ENCODE measurements at regions not wholly inside any gene's neighbourhood (a gene's known extent, or its start where the extent isn't known, plus 50 kb on each side); places are given as distances from the start of the nearest gene placed in this dataset.
"Not testable (repeated sequence)": the region's sequence is repeated elsewhere in the genome, so short reads cannot be mapped to it uniquely, and the experiment has no call there.

DNA sequence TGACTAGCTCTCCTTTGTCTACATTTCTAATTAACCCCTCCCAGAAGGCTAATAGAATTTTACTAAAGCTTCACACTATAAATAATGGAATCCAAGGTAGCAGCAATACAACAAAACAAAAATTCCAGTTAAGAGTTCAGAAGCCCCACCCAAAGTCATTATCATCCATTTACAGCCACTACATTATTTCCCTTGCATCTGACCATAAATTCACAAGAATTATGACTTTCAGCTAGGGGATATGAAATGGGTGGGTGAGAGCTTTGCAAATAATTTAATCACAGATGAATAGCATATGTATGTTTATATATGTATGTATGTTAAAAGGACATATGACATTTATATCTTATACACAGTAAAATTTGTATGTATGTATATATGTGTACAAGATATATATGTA, 65.3 kb upstream of the PTGDR start:
- no peak for DNase-seq

DNA sequence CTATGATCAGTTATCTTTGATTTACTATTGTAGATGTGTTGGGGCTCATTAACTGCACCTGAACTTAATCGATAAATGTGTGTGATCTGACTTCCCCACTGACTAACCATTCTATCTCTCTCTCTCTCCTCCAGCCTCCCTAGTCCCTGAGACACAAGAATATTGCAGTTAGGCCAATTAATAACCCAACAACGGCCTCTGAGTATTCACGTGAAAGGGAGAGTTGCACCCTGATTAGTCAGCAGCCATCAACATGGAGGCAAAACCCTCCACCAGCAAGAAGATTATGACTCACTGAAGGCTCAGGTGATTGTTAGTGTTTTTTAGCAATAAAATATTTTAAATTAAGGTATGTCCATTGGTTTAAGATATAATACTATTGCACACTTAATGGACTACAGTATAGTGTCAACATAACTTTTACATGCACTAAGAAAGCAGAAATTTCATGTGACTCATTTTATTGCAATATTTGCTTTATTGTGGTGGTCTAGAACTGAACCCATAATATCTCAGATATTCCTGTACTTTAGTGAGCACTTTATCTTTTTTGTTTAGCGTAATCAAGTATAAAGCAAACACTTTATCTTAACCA, 77.1 kb upstream of the PTGDR start:
- no peak for DNase-seq

- peak; percentile 2 for DNase-seq
These were observed 78.2 kb upstream of the PTGDR start for GRCh38 chr14:52189325-52189724.

- no peak for DNase-seq
These were observed 79.1 kb upstream of the PTGDR start for GRCh38 chr14:52188381-52188780.

DNA sequence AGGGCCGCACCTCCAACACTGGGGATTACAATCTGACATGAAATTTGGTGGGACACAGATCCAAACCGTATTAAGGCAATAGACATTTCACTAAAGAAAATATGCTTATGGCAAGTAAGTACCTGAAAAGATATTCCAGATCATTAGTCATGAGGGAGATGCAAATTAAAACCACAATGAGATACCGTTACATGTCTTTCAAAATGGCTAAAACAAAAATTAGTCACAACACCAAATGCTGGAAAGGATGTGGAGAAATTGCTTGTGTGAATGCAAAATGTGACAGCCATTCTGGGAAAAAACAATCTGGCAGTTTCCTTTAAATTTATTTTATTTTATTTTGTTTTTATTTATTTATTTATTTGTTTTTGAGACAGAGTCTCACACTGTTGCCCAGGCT, 82.3 kb upstream of the PTGDR start:
- DNase-seq, result no peak

GRCh38 chr14:52182853-52183252, 84.6 kb upstream of the PTGDR start:
- DNase-seq, result no peak

GRCh38 chr14:52179141-52179790, 88.2 kb upstream of the PTGDR start:
- no peak for DNase-seq

- no peak for DNase-seq
These were observed 91.5 kb upstream of the PTGDR start for GRCh38 chr14:52175982-52176502.

- DNase-seq, result not testable (repeated sequence)
These were observed 95.6 kb upstream of the PTGDR start for GRCh38 chr14:52171932-52172331.

DNA sequence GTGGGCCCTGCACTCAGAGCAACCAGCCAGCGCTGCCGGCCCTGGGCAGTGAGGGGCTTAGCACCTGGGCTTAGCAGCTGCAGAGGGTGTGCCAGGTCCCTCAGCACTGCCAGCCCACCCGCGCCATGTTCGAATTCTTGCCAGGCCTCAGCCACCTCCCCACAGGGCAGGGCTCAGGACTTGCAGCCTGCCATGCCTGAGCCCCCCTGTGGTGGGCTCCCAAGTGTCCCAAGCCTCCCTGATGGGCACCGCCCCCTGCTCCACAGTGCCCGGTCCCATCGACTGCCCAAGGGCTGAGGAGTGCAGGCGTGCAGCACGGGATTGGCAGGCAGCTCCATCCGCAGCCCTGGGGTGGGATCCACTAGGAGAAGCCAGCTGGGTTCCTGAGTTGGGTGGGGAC, 98.0 kb upstream of the NID2 start:
- no peak for DNase-seq

GRCh38 chr14:52155651-52156213, 86.9 kb upstream of the NID2 start:
- no peak for DNase-seq

DNA sequence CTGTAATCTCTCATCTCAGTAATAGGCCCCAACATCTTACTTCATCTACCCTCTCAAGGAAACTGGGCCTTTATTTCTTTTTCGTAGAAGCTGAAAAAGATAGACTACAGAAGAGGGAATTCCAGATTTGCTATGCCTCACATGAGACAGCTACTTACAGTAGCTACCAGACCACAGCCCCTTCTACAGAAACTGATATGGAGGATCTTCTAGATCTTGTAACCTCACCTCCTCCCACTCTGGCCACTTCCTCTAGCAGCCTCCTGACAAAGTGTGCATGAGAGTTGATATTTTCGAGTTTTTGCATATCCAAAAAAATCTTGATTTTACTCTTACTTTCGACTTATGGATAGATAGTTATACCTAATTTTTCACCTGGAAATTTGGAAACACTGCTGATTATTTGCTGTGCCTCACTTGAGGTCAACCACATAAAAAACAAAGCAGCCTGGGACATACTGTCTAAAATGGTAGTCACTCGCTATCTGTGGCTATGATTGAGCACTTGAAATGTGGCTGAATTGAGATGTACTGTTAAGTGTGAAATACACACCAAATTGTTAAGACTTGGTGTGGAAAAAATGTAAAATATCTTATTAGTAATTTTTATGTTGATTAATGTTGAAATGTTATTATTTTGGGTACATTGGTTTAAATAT, 86.3 kb upstream of the NID2 start:
- DNase-seq, result no peak

- no peak for DNase-seq
These were observed 85.1 kb upstream of the NID2 start for GRCh38 chr14:52153939-52154338.

GRCh38 chr14:52150162-52150561, 81.3 kb upstream of the NID2 start:
- DNase-seq, result no peak

- no peak for DNase-seq
These were observed 79.5 kb upstream of the NID2 start for GRCh38 chr14:52148371-52148770.

- no peak for DNase-seq
These were observed 77.6 kb upstream of the NID2 start for GRCh38 chr14:52146504-52146903.

DNA sequence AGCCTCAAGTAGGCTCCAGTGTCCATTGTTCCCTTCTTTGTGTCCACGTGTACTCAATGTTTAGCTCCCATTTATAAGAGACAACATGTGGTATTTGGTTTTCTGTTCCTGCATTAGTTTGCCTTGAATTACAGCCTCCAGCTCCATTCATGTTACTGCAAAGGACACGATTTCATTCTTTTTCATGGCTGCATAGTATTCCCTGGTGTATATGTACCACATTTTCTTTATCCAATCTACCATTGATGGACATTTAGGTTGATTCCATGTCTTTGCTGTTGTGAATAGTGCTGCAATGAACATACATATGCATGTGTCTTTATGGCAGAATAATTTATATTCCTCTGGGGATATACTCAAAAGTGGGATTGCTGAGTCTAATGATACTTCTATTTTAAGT, 75.2 kb upstream of the NID2 start:
- not testable (repeated sequence) for DNase-seq

DNA sequence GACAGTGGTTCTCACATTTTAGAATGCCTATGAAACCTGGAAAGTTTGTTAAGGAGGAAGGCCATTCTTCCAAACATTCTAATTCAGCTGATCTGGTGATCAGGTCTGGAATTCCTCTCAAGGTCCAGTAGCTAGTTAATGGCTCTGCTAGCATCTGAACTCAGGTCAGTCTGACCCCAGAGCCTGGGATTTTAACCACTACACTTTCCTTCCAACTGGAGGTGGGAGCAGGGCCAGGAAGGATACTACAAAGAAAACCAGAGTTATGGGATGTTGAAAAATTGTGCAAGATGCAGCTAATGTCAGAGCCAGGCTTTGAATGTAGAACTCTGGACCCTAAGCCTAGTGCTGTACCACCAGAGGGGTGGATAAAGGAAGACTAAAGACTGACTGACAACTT, 73.6 kb upstream of the NID2 start:
- no peak for DNase-seq

DNA sequence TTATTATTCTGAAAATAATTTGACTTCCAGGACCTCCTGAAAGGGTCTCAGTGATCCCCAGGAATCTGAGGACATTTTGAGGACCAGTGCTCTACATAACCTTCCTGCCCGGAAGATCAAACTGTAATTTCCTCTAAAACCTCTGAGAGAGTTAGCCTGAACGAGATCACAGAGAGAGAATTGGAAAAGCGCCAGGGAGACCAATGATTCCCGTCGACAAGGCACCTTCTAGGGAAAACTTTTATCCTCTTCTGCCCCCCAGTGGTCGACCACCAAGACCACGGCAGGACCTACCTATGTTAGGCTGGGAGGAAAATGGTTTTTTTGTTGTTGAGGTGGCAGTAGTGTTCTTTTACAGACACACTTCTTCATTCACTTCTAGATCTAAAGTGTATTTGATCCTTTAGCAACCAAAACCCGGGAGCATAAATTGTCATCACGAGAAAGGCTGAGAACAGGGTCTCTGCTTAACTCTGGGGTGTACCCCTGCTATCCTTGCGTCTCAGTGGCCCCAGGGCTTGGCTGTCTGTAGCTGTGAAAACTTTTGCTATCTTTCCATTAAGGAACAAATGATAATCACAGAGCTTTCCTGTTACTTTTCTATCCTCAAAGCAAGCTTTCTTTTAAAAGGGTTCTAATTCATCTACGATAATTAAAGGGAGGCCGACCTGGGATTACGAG, 62.9 kb upstream of the NID2 start:
- DNase-seq, result peak; percentile 5

DNA sequence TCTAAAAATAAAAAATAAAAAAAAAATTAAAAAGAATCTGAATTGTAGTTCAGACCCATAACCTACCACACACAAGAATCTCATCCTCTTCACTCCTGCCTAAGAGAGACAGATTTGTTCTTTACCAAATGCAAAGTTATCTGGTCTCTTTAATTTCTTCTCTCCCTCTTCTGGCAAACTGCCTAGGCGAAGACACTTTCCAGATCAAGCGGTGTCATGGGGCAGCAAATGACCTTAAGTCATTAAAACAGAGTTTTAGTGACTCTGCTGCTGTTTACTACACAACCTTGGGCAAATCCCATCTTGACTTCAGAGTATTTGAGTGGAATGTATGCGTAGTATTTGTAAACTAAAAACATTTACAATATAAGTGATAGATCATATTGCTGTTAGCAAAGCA, 60.9 kb upstream of the NID2 start:
- DNase-seq, result no peak

DNA sequence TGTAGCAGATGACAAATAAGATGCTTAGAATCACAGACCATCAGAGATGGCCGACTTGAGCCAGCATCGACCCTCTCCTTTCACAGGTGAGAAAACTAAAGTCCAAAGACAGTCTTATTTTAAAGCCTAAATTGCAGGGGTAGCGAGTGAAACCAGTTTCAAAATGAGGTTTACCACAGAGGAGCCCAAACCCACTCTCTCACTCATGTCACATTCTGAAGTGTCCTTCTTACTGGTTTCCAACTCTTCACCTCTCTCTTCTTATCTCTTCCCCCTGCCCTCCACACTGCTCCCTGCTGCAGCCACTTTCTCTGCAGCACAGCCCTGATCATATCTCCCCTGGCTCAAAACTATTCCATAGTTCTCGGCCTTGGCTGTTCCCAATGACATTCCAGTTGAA, 57.0 kb upstream of the NID2 start:
- no peak for DNase-seq

DNA sequence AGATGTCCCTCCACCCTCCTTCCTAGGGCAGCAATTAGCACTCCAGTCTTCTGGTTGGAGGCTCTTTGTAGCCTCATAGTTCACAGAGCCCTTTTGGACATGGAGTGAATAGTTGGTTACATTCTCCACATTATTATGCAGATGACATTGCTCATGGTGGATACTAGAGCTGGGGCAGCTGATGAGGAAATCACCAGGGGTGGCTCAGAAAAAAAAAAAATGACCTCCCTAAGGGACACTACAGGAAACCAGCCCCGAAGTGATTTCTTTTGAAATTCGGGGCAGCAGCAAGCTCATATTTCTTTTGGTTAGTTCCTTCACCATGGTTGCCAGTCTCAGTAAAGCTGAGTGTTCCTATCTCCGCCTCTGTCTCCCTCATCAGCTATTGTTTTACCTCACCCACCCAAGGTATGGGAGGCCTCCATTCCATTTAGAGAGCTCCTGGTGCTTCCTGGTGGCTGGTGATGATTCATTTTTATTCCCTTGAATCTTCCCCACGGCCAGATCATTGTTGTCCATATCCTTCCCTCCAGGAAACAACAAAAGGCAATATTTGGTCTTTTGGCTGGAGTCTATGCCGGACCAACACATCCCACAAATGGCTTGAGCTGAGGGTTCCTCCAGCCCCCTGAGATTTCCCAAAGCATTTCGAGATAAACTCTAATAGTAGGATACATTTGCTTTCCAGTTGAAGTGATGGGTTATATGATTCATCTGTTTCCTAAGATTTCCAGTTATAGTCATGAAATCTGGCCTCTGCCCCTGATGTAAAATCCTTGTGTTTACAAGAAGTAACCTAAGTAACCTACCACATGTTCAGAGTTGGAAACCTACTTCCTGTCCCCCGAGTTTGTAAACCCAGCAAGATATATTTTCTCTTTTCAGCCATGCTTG, 56.2 kb upstream of the NID2 start:
- no peak for DNase-seq
